ENCODE measurements at regions not wholly inside any gene's neighbourhood (a gene's known extent, or its start where the extent isn't known, plus 50 kb on each side); places are given as distances from the start of the nearest gene placed in this dataset.

DNA sequence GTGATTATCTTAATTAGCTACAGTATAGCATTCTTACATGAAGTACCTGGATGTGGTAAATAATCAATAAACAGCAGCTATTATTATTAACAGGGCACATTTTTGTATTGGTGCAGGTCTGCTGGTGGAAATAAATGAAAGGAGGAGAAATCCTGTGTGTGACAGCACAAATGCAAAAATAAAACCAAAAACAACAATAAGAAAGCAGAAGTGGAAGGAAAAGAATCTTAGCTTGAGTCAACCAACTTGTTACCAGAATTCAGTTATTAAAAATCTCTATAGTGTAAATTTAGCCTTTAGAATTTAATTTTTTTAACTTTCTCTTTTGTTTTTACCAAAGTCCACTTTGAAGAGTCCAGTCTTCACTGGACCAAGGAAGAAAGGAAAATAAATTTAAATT lies 63.1 kb upstream of the LSM6 start:
- TF ChIP-seq, protein P1, sequence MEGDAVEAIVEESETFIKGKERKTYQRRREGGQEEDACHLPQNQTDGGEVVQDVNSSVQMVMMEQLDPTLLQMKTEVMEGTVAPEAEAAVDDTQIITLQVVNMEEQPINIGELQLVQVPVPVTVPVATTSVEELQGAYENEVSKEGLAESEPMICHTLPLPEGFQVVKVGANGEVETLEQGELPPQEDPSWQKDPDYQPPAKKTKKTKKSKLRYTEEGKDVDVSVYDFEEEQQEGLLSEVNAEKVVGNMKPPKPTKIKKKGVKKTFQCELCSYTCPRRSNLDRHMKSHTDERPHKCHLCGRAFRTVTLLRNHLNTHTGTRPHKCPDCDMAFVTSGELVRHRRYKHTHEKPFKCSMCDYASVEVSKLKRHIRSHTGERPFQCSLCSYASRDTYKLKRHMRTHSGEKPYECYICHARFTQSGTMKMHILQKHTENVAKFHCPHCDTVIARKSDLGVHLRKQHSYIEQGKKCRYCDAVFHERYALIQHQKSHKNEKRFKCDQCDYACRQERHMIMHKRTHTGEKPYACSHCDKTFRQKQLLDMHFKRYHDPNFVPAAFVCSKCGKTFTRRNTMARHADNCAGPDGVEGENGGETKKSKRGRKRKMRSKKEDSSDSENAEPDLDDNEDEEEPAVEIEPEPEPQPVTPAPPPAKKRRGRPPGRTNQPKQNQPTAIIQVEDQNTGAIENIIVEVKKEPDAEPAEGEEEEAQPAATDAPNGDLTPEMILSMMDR (IDR thresholded peaks at IDR 0.05): no peak
- no peak for TF ChIP-seq POLR2AphosphoS5 (IDR thresholded peaks at IDR 0.05; ENCODE audit: low read depth, low read length)
